ENCODE measurements at regions not wholly inside any gene's neighbourhood (a gene's known extent, or its start where the extent isn't known, plus 50 kb on each side); places are given as distances from the start of the nearest gene placed in this dataset.

GRCh38 chr9:87375397-87376073 lies 122.1 kb upstream of the DAPK1 start:
- TF ChIP-seq POLR2A (IDR thresholded peaks at IDR 0.05) (no peak), CTCF (IDR thresholded peaks at IDR 0.05 in 8 of 11, conservative IDR thresholded peaks at IDR 0.05 in 3 of 11) (no peak), POLR2AphosphoS5 (IDR thresholded peaks at IDR 0.05) (no peak)
- 78 to 91% (median 86%) methylated on average over 6 to 7 of the region's 7 CpGs for WGBS, 5 donors
- no peaks in the 10 kb centered on the region for H3K36me3 ChIP-seq
- intact Hi-C loops (cut with DNase I; ENCODE audit: low total_unique reads), result no loop called here
- DNase-seq, result no peak
- peaks cover 0 to 7% (median 0%) of the 10 kb centered on the region in 7 donors for H3K27me3 ChIP-seq (replicated peaks in 1 of 7)
- H3K9me3 ChIP-seq, result no peaks in the 10 kb centered on the region
- H3K27ac ChIP-seq, result no peak overlapping the region
- H3K4me3 ChIP-seq, result no peak overlapping the region
- H3K4me1 ChIP-seq, result no peaks in the 10 kb centered on the region

- Histone ChIP-seq H3K4me3 (no peak overlapping the region), H3K27ac (no peak overlapping the region), H3K27me3 (replicated peaks in 1 of 7) (no peaks in the 10 kb centered on the region), H3K4me1 (no peaks in the 10 kb centered on the region), H3K36me3 (no peaks in the 10 kb centered on the region), H3K9me3 (no peaks in the 10 kb centered on the region)
- no peak for DNase-seq
- WGBS, 5 donors, result 88 to 100% (median 92%) methylated on average over 1 of the region's 1 CpG
- TF ChIP-seq CTCF (IDR thresholded peaks at IDR 0.05 in 8 of 11, conservative IDR thresholded peaks at IDR 0.05 in 3 of 11) (no peak), POLR2AphosphoS5 (IDR thresholded peaks at IDR 0.05) (no peak), POLR2A (IDR thresholded peaks at IDR 0.05) (no peak)
- intact Hi-C loops (cut with DNase I; ENCODE audit: low total_unique reads), result no loop called here
Observed at GRCh38 chr9:87378676-87379075, 119.0 kb upstream of the DAPK1 start.

GRCh38 chr9:87379300-87379699 lies 118.4 kb upstream of the DAPK1 start:
- Histone ChIP-seq H3K36me3 (no peaks in the 10 kb centered on the region), H3K4me1 (no peaks in the 10 kb centered on the region), H3K9me3 (no peaks in the 10 kb centered on the region), H3K27ac (no peak overlapping the region), H3K4me3 (no peak overlapping the region), H3K27me3 (replicated peaks in 1 of 7) (no peaks in the 10 kb centered on the region)
- intact Hi-C loops (cut with DNase I; ENCODE audit: low total_unique reads), result no loop called here
- no peak for DNase-seq
- 78 to 95% (median 85%) methylated on average over 6 of the region's 6 CpGs for WGBS, 5 donors
- no peak for TF ChIP-seq CTCF (IDR thresholded peaks at IDR 0.05 in 8 of 11, conservative IDR thresholded peaks at IDR 0.05 in 3 of 11)
- TF ChIP-seq POLR2AphosphoS5 (IDR thresholded peaks at IDR 0.05), result no peak
- TF ChIP-seq POLR2A (IDR thresholded peaks at IDR 0.05), result no peak

- no peak overlapping the region for H3K4me3 ChIP-seq
- H3K27ac ChIP-seq, result no peak overlapping the region
- H3K4me1 ChIP-seq, result no peaks in the 10 kb centered on the region
- DNase-seq, result no peak
- intact Hi-C loops (cut with DNase I; ENCODE audit: low total_unique reads), result no loop called here
- no peak for TF ChIP-seq POLR2A (IDR thresholded peaks at IDR 0.05)
- TF ChIP-seq CTCF (IDR thresholded peaks at IDR 0.05 in 8 of 11, conservative IDR thresholded peaks at IDR 0.05 in 3 of 11), result no peak
- no peak for TF ChIP-seq POLR2AphosphoS5 (IDR thresholded peaks at IDR 0.05)
- no peaks in the 10 kb centered on the region for H3K27me3 ChIP-seq (replicated peaks in 1 of 7)
- no peaks in the 10 kb centered on the region for H3K9me3 ChIP-seq
- 80 to 91% (median 81%) methylated on average over 4 of the region's 4 CpGs for WGBS, 5 donors
- no peaks in the 10 kb centered on the region for H3K36me3 ChIP-seq
Observed at GRCh38 chr9:87381050-87381711, 116.5 kb upstream of the DAPK1 start.
